WERI-Rb-1 (cell line): ENCODE measurements at regions not wholly inside any gene's neighbourhood (a gene's known extent, or its start where the extent isn't known, plus 50 kb on each side); places are given as distances from the start of the nearest gene placed in this dataset.

Source experiments
- DNase-seq: peaks from one replicate; pipeline ENCODE4 v3.0.0-alpha.2; 2020
- H3K27ac ChIP-seq: fragments of 250-450 bp; sonication (Bioruptor Pico); 2 replicates; pipeline ENCODE4 v1.5.1; 2020; ENCODE audit warnings: mild to moderate bottlenecking, moderate library complexity
- H3K27me3 ChIP-seq: fragments of 250-450 bp; sonication (Bioruptor Pico); 2 replicates; pipeline ENCODE4 v1.5.1; 2021; ENCODE audit warnings: mild to moderate bottlenecking, low read depth, moderate library complexity; ENCODE audit not compliant: insufficient read depth, severe bottlenecking
- H3K36me3 ChIP-seq: fragments of 250-450 bp; sonication (Bioruptor Pico); 2 replicates; pipeline ENCODE4 v1.5.1; 2020; ENCODE audit warnings: mild to moderate bottlenecking, moderate library complexity
- H3K4me3 ChIP-seq: 2 replicates; pipeline ENCODE4 v1.5.1; 2011; ENCODE audit warnings: low read depth, mild to moderate bottlenecking, control low read depth, low read length
- H3K9me3 ChIP-seq: fragments of 250-450 bp; sonication (Bioruptor Pico); 2 replicates; pipeline ENCODE4 v1.5.1; 2021; ENCODE audit warnings: mild to moderate bottlenecking, moderate library complexity; ENCODE audit not compliant: severe bottlenecking
- TF ChIP-seq, protein P1 (sequence below): IDR thresholded peaks from 2 replicates; pipeline ENCODE4 v1.5.1; 2011; ENCODE audit warnings: low read depth, mild to moderate bottlenecking, control low read depth, inconsistent platforms, low read length

- H3K36me3 ChIP-seq: 0 out of 2 replicates have a peak, but pooled peaks cover 5% of the 10 kb centered on the region
- H3K9me3 ChIP-seq: no peaks in the 10 kb centered on the region
- H3K27ac ChIP-seq: no peak overlapping the region
- no peak for DNase-seq
- no peaks in the 10 kb centered on the region for H3K27me3 ChIP-seq
- TF ChIP-seq, protein P1, sequence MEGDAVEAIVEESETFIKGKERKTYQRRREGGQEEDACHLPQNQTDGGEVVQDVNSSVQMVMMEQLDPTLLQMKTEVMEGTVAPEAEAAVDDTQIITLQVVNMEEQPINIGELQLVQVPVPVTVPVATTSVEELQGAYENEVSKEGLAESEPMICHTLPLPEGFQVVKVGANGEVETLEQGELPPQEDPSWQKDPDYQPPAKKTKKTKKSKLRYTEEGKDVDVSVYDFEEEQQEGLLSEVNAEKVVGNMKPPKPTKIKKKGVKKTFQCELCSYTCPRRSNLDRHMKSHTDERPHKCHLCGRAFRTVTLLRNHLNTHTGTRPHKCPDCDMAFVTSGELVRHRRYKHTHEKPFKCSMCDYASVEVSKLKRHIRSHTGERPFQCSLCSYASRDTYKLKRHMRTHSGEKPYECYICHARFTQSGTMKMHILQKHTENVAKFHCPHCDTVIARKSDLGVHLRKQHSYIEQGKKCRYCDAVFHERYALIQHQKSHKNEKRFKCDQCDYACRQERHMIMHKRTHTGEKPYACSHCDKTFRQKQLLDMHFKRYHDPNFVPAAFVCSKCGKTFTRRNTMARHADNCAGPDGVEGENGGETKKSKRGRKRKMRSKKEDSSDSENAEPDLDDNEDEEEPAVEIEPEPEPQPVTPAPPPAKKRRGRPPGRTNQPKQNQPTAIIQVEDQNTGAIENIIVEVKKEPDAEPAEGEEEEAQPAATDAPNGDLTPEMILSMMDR: no peak
- H3K4me3 ChIP-seq: no peak overlapping the region
Observed at GRCh38 chr17:79353548-79353947, 257.3 kb downstream of the RBFOX3 start.

GRCh38 chr17:79353016-79353415 lies 257.8 kb downstream of the RBFOX3 start:
- Histone ChIP-seq H3K4me3 (no peak overlapping the region), H3K27me3 (no peaks in the 10 kb centered on the region), H3K9me3 (no peaks in the 10 kb centered on the region), H3K27ac (no peak overlapping the region), H3K36me3 (0 out of 2 replicates have a peak, but pooled peaks cover 5% of the 10 kb centered on the region)
- TF ChIP-seq, protein P1: no peak
- no peak for DNase-seq

GRCh38 chr17:79350533-79350932 lies 260.3 kb downstream of the RBFOX3 start:
- Histone ChIP-seq H3K36me3 (peaks cover 5% of the 10 kb centered on the region; the same call in 1 of the 2 replicates), H3K4me3 (no peak overlapping the region), H3K9me3 (peaks cover 7% of the 10 kb centered on the region), H3K27me3 (no peaks in the 10 kb centered on the region), H3K27ac (no peak overlapping the region)
- TF ChIP-seq, protein P1: no peak
- DNase-seq: no peak

- Histone ChIP-seq H3K27me3 (no peaks in the 10 kb centered on the region), H3K9me3 (peaks cover 9% of the 10 kb centered on the region), H3K27ac (no peak overlapping the region), H3K4me3 (no peak overlapping the region), H3K36me3 (peaks cover 5% of the 10 kb centered on the region; the same call in 1 of the 2 replicates)
- TF ChIP-seq, protein P1: no peak
- no peak for DNase-seq
Observed at GRCh38 chr17:79349506-79350400, 261.1 kb downstream of the RBFOX3 start.

DNA sequence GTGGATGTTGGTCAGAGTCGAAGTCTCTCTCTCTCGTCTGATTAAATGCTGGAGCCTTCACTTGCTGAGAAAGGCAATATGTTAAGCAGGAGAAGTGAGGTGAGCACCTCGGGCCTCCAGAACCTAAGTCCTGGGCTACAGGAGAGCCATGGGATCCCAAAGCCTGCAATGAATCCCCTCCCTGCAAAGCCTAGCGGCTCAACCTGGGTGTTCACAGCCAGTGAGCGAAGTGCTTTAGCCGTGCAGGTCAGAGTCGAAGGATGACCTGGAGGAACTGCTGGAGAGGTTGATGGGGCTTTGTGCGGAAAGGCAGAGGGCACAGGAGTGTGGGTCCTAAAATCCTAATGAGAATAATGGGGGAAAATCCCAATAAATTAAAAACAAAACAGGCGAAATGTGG lies 267.8 kb downstream of the ENGASE start:
- Histone ChIP-seq H3K27ac (no peak overlapping the region), H3K4me3 (no peak overlapping the region), H3K9me3 (peaks cover 9% of the 10 kb centered on the region), H3K36me3 (no peaks in the 10 kb centered on the region; the same call in 1 of the 2 replicates), H3K27me3 (no peaks in the 10 kb centered on the region)
- DNase-seq: no peak
- TF ChIP-seq, protein P1: no peak
